ENCODE measurements at regions not wholly inside any gene's neighbourhood (a gene's known extent, or its start where the extent isn't known, plus 50 kb on each side); places are given as distances from the start of the nearest gene placed in this dataset.
"Not testable (repeated sequence)": the region's sequence is repeated elsewhere in the genome, so short reads cannot be mapped to it uniquely, and the experiment has no call there.

DNA sequence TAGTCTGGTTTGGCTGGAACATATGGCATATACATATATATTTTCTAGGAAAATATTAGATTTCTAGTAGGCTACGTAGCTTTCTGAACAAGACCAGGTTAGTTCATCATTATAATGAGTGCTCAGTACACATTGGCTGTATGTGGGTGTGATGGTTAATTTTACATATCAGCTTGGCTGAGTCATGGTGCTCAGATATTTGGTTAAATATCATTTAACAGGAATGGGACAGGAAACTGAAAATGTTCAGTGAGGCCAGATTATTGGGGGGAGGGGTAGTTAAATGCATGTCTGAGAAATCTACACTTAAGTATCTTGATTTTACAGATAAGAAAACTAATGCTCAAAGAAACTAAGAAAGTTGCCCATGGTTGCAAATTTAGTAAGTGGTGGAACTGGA, 160.1 kb downstream of the RBMX2 start:
- H3K4me1 ChIP-seq (ENCODE audit: low read length), result peaks cover under 1% of the 10 kb centered on the region
- TF ChIP-seq, protein P1, sequence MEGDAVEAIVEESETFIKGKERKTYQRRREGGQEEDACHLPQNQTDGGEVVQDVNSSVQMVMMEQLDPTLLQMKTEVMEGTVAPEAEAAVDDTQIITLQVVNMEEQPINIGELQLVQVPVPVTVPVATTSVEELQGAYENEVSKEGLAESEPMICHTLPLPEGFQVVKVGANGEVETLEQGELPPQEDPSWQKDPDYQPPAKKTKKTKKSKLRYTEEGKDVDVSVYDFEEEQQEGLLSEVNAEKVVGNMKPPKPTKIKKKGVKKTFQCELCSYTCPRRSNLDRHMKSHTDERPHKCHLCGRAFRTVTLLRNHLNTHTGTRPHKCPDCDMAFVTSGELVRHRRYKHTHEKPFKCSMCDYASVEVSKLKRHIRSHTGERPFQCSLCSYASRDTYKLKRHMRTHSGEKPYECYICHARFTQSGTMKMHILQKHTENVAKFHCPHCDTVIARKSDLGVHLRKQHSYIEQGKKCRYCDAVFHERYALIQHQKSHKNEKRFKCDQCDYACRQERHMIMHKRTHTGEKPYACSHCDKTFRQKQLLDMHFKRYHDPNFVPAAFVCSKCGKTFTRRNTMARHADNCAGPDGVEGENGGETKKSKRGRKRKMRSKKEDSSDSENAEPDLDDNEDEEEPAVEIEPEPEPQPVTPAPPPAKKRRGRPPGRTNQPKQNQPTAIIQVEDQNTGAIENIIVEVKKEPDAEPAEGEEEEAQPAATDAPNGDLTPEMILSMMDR (IDR thresholded peaks at IDR 0.05; ENCODE audit: low read depth, low read length), result no peak
- TF ChIP-seq EZH2phosphoT487 (IDR thresholded peaks at IDR 0.05; ENCODE audit: low read depth), result no peak
- no peak overlapping the region for H3K27ac ChIP-seq (ENCODE audit: low read length)
- no peaks in the 10 kb centered on the region for H3K9me3 ChIP-seq (ENCODE audit: insufficient read depth, low read length)
- no peaks in the 10 kb centered on the region for H3K79me2 ChIP-seq (ENCODE audit: low read length)
- no peak overlapping the region for H3K4me3 ChIP-seq (ENCODE audit: low read length)
- H3K4me2 ChIP-seq (ENCODE audit: low read length), result no peak overlapping the region
- no peak overlapping the region for H3K9ac ChIP-seq (ENCODE audit: low read length)
- H3K27me3 ChIP-seq (ENCODE audit: low read depth, low read length), result no peaks in the 10 kb centered on the region
- H4K20me1 ChIP-seq (ENCODE audit: insufficient read depth, low read length), result no peaks in the 10 kb centered on the region
- no peak overlapping the region for H2AFZ ChIP-seq (ENCODE audit: low read depth, low read length)
- H3K36me3 ChIP-seq (replicated peaks; ENCODE audit: low read depth, low read length), result no peaks in the 10 kb centered on the region

DNA sequence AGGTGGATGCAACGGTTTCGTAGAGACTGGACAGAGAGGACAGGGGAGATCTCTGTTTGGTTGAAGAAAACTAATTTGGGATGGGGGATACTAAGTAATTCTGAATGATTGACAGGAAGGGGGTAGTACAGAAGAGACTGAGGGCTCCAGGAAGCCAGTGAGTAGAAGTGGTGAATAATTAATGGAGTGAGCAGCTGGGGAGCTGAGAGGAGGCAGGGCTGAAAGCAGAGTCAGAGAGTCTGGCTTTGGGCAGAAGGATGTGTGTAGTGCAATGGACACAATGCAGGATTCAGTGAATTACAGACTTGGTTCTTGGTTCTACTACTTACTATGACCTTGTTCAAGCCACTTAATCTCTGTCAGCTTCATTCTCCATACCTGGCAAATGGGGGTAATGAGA, 161.7 kb downstream of the RBMX2 start:
- Histone ChIP-seq H3K4me1 (ENCODE audit: low read length) (no peaks in the 10 kb centered on the region), H3K27me3 (ENCODE audit: low read depth, low read length) (no peaks in the 10 kb centered on the region), H3K9me3 (ENCODE audit: insufficient read depth, low read length) (no peaks in the 10 kb centered on the region), H3K36me3 (replicated peaks; ENCODE audit: low read depth, low read length) (no peaks in the 10 kb centered on the region), H3K4me3 (ENCODE audit: low read length) (no peak overlapping the region), H3K9ac (ENCODE audit: low read length) (no peak overlapping the region), H2AFZ (ENCODE audit: low read depth, low read length) (no peak overlapping the region), H3K4me2 (ENCODE audit: low read length) (no peak overlapping the region), H3K79me2 (ENCODE audit: low read length) (no peaks in the 10 kb centered on the region), H4K20me1 (ENCODE audit: insufficient read depth, low read length) (no peaks in the 10 kb centered on the region), H3K27ac (ENCODE audit: low read length) (no peak overlapping the region)
- TF ChIP-seq EZH2phosphoT487 (IDR thresholded peaks at IDR 0.05; ENCODE audit: low read depth), result no peak
- TF ChIP-seq, protein P1 (IDR thresholded peaks at IDR 0.05; ENCODE audit: low read depth, low read length), result no peak

DNA sequence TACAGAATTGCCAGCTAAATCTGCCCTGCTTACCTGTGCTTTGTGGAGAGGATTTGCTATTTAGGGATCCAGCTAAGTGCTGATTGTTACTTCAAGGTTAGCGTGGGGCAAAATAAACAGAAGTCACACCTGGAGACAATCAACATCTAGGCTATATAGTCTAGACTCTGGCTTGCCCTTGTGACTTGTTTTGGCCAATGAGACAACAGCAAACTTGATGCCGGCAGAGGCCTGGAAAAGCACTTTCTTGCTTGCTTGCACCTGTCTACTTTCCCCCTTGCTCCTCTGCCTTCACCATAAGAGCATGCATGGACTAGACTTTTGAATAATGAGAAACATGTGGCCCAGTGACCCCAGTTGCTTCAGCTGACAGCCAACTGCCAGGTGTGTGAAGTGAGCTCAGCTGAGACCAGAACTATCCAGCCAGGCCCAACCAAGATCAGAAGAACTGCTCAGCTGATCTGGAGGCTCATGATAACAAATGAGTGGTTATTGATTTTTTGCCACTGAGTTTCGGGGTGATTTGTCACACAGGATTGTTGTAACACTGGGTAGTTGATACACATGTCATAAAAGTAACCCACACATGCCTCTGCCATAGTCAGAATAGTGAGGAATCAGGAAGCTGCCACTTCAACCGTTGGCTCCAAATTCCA, 164.4 kb downstream of the RBMX2 start:
- Histone ChIP-seq H3K27me3 (ENCODE audit: low read depth, low read length) (no peaks in the 10 kb centered on the region), H3K36me3 (replicated peaks; ENCODE audit: low read depth, low read length) (no peaks in the 10 kb centered on the region), H3K9me3 (ENCODE audit: insufficient read depth, low read length) (no peaks in the 10 kb centered on the region), H3K9ac (ENCODE audit: low read length) (no peak overlapping the region), H3K79me2 (ENCODE audit: low read length) (no peaks in the 10 kb centered on the region), H4K20me1 (ENCODE audit: insufficient read depth, low read length) (no peaks in the 10 kb centered on the region), H2AFZ (ENCODE audit: low read depth, low read length) (no peak overlapping the region), H3K27ac (ENCODE audit: low read length) (no peak overlapping the region), H3K4me2 (ENCODE audit: low read length) (no peak overlapping the region), H3K4me1 (ENCODE audit: low read length) (no peaks in the 10 kb centered on the region), H3K4me3 (ENCODE audit: low read length) (no peak overlapping the region)
- no peak for TF ChIP-seq EZH2phosphoT487 (IDR thresholded peaks at IDR 0.05; ENCODE audit: low read depth)
- TF ChIP-seq, protein P1 (IDR thresholded peaks at IDR 0.05; ENCODE audit: low read depth, low read length), result no peak

DNA sequence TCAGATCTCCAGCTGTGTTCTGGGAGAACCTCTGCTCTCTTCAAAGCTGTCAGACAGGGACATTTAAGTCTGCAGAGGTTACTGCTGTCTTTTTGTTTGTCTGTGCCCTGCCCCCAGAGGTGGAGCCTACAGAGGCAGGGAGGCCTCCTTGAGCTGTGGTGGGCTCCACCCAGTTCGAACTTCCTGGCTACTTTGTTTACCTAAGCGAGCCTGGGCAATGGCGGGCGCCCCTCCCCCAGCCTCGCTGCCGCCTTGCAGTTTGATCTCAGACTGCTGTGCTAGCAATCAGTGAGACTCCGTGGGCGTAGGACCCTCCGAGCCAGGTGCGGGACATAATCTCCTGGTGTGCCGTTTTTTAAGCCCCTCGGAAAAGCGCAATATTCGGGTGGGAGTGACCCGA, 171.2 kb downstream of the RBMX2 start:
- H3K27me3 ChIP-seq (ENCODE audit: low read depth, low read length); H3K4me3 ChIP-seq (ENCODE audit: low read length); H3K4me1 ChIP-seq (ENCODE audit: low read length); H3K9me3 ChIP-seq (ENCODE audit: insufficient read depth, low read length); H3K36me3 ChIP-seq (replicated peaks; ENCODE audit: low read depth, low read length); H2AFZ ChIP-seq (ENCODE audit: low read depth, low read length); H4K20me1 ChIP-seq (ENCODE audit: insufficient read depth, low read length); H3K4me2 ChIP-seq (ENCODE audit: low read length); H3K9ac ChIP-seq (ENCODE audit: low read length); H3K27ac ChIP-seq (ENCODE audit: low read length); H3K79me2 ChIP-seq (ENCODE audit: low read length): not testable (repeated sequence)

All from OCI-LY3 (cell line).